ENCODE measurements at regions not wholly inside any gene's neighbourhood (a gene's known extent, or its start where the extent isn't known, plus 50 kb on each side); places are given as distances from the start of the nearest gene placed in this dataset.

DNA sequence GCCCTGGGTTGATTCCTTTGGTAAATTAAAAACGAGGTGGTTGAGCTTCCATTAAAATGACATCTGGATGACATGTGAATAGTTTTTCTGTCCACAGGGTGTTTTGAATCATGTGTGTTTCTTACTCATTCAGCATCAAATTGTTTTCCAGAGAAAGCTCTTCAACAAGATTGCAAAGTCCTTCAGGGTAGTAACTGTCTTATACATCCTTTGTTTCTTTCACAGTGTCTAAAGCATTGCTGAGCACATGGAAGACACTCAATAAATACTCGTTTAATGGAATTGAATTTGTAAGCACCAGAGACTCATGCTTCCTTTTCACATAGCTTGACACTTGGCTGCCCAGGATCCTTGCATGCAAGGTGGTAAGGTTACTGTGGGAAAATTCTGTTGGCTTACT lies 223.1 kb upstream of the CNTN6 start:
- TF ChIP-seq, protein P1, sequence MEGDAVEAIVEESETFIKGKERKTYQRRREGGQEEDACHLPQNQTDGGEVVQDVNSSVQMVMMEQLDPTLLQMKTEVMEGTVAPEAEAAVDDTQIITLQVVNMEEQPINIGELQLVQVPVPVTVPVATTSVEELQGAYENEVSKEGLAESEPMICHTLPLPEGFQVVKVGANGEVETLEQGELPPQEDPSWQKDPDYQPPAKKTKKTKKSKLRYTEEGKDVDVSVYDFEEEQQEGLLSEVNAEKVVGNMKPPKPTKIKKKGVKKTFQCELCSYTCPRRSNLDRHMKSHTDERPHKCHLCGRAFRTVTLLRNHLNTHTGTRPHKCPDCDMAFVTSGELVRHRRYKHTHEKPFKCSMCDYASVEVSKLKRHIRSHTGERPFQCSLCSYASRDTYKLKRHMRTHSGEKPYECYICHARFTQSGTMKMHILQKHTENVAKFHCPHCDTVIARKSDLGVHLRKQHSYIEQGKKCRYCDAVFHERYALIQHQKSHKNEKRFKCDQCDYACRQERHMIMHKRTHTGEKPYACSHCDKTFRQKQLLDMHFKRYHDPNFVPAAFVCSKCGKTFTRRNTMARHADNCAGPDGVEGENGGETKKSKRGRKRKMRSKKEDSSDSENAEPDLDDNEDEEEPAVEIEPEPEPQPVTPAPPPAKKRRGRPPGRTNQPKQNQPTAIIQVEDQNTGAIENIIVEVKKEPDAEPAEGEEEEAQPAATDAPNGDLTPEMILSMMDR (IDR thresholded peaks at IDR 0.05): no peak
- no peak for TF ChIP-seq POLR2A (IDR thresholded peaks at IDR 0.05)
